ENCODE measurements at regions not wholly inside any gene's neighbourhood (a gene's known extent, or its start where the extent isn't known, plus 50 kb on each side); places are given as distances from the start of the nearest gene placed in this dataset.
"Not testable (repeated sequence)": the region's sequence is repeated elsewhere in the genome, so short reads cannot be mapped to it uniquely, and the experiment has no call there.

- Histone ChIP-seq H3K27ac (no peak overlapping the region), H3K4me3 (no peak overlapping the region), H3K27me3 (peaks cover 35 to 66% of the 10 kb centered on the region in 2 donors), H3K4me1 (peaks cover 0 to 4% of the 10 kb centered on the region in 2 donors), H3K36me3 (no peaks in the 10 kb centered on the region), H3K9me3 (peaks cover 0 to 3% of the 10 kb centered on the region in 2 donors)
- intact Hi-C loops (cut with DNase I), result no loop called here
- DNase-seq (no peak), ATAC-seq (no peak)
- TF ChIP-seq, protein P1, sequence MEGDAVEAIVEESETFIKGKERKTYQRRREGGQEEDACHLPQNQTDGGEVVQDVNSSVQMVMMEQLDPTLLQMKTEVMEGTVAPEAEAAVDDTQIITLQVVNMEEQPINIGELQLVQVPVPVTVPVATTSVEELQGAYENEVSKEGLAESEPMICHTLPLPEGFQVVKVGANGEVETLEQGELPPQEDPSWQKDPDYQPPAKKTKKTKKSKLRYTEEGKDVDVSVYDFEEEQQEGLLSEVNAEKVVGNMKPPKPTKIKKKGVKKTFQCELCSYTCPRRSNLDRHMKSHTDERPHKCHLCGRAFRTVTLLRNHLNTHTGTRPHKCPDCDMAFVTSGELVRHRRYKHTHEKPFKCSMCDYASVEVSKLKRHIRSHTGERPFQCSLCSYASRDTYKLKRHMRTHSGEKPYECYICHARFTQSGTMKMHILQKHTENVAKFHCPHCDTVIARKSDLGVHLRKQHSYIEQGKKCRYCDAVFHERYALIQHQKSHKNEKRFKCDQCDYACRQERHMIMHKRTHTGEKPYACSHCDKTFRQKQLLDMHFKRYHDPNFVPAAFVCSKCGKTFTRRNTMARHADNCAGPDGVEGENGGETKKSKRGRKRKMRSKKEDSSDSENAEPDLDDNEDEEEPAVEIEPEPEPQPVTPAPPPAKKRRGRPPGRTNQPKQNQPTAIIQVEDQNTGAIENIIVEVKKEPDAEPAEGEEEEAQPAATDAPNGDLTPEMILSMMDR (IDR thresholded peaks at IDR 0.05), result no peak
These were observed 158.7 kb upstream of the NBPF11 start for GRCh38 chr1:148310807-148311206.

DNA sequence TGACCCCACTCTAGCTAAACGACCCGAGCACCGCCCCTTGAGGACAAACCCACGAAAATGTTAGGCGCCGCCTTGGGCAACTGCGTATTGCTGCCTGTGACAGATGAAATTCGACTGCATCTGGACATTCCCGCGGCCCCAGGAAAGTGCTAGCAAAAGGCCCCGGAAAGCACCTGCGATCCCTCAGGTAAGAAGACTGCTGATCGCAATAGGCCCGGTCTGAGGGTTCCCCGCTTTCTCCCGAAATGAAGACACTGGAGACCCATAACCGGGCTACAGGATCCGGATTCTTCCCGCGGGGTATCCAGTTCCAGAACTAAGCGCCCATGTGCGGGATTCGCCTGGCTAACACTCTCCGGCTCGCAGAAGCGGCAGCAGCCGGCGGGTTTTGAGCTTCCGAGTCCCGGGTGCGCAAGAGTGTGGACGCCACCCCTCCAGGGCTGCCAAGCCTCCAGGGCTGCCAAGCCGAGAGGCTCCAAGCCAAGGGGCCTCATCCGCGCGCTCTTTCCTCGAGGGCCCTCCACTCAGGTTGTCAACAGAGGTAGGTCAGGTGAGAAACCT is 157.9 kb upstream of the NBPF11 start:
- peaks cover 35 to 67% of the 10 kb centered on the region in 2 donors for H3K27me3 ChIP-seq
- intact Hi-C loops (cut with DNase I), result no loop called here
- peaks cover 0 to 3% of the 10 kb centered on the region in 2 donors for H3K9me3 ChIP-seq
- TF ChIP-seq, protein P1 (IDR thresholded peaks at IDR 0.05), result no peak
- ATAC-seq (peak; percentile 93), DNase-seq (peak in 3 of 4 donors; percentile 45 to 85 (median 73))
- no peak overlapping the region for H3K4me3 ChIP-seq
- H3K36me3 ChIP-seq, result no peaks in the 10 kb centered on the region
- H3K4me1 ChIP-seq, result peaks cover 0 to 4% of the 10 kb centered on the region in 2 donors
- no peak overlapping the region for H3K27ac ChIP-seq

GRCh38 chr1:148308832-148309458 is 156.9 kb upstream of the NBPF11 start:
- ATAC-seq (no peak), DNase-seq (no peak)
- no peaks in the 10 kb centered on the region for H3K36me3 ChIP-seq
- H3K9me3 ChIP-seq, result peaks cover 0 to 1% of the 10 kb centered on the region in 2 donors
- no peak overlapping the region for H3K27ac ChIP-seq
- intact Hi-C loops (cut with DNase I), result no loop called here
- no peak overlapping the region for H3K4me3 ChIP-seq
- H3K27me3 ChIP-seq, result peaks cover 35 to 77% of the 10 kb centered on the region in 2 donors
- TF ChIP-seq, protein P1 (IDR thresholded peaks at IDR 0.05), result no peak
- peaks cover 0 to 7% of the 10 kb centered on the region in 2 donors for H3K4me1 ChIP-seq

DNA sequence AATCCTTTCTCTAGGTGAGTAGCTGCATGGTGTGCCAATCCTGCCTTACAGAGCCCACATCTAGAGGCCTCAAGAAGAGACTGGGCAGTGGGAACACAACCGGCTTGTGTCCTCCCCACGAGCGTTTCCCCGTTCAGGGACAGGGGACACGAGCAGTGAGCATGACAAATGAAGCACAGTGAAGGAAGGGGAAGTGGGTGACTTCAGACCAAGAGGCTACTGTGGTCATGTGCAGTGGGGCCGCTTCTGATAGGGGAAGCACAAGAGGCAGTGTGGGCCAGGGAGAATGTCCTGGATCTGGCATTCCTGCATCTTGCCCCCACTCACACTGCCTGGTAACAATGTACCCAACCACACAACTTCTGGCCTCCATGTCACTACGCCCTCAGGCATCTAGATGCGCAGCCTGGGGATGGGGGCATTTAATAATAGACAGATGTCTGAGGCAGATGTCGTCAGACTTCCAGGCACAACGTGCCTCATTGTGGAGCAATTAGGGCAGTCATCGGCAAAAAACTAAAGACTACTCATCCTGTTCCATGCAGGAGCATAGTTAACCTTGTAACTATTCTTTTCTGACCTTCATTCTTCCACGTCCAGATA is 155.6 kb upstream of the NBPF11 start:
- peak; percentile 24 for ATAC-seq
- Histone ChIP-seq H3K9me3 (no peaks in the 10 kb centered on the region), H3K4me3 (no peak overlapping the region), H3K27me3 (peaks cover 35 to 85% of the 10 kb centered on the region in 2 donors), H3K4me1 (peaks cover 0 to 15% of the 10 kb centered on the region in 2 donors), H3K27ac (no peak overlapping the region), H3K36me3 (no peaks in the 10 kb centered on the region)
- TF ChIP-seq, protein P1 (IDR thresholded peaks at IDR 0.05), result no peak
- intact Hi-C loops (cut with DNase I), result no loop called here
- DNase-seq, result peak in 1 of 4 donors; percentile 66

DNA sequence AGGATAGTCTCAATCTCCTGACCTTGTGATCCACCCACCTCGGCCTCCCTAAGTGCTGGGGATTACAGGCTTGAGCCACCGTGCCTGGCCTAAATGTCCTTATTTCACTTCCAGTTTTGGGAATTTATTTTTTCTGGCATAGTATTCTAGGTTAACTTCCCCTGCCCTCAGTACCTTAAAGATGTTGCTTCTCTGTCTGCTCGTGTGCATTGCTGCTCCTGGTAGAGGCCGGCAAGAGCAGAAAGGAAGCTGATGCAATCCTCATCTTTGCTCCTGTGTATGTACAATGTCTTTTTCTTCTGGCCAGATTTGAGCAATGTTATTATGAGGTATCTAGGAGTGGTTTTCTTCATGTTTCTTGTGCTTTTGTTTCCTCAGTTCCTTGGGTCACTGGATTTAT is 152.9 kb upstream of the NBPF11 start:
- peaks cover 19 to 68% of the 10 kb centered on the region in 2 donors for H3K27me3 ChIP-seq

GRCh38 chr1:148302586-148303364 is 150.7 kb upstream of the NBPF11 start:
- H3K4me1 ChIP-seq, result peaks cover 0 to 13% of the 10 kb centered on the region in 2 donors
- intact Hi-C loops (cut with DNase I); H3K36me3 ChIP-seq; H3K27ac ChIP-seq; H3K9me3 ChIP-seq: not testable (repeated sequence)
- H3K4me3 ChIP-seq, result peak overlapping the region in 1 of 2 donors; percentile 27
- ATAC-seq (peak; percentile 84), DNase-seq (peak in 1 of 4 donors; percentile 60)
- peaks cover 3 to 47% of the 10 kb centered on the region in 2 donors for H3K27me3 ChIP-seq

More for the DNA sequence above, 152.9 kb upstream of the NBPF11 start:
- H3K4me3 ChIP-seq; intact Hi-C loops (cut with DNase I); ATAC-seq; H3K9me3 ChIP-seq; H3K36me3 ChIP-seq; DNase-seq; H3K27ac ChIP-seq: not testable (repeated sequence)
- peaks cover 0 to 15% of the 10 kb centered on the region in 2 donors for H3K4me1 ChIP-seq

DNA sequence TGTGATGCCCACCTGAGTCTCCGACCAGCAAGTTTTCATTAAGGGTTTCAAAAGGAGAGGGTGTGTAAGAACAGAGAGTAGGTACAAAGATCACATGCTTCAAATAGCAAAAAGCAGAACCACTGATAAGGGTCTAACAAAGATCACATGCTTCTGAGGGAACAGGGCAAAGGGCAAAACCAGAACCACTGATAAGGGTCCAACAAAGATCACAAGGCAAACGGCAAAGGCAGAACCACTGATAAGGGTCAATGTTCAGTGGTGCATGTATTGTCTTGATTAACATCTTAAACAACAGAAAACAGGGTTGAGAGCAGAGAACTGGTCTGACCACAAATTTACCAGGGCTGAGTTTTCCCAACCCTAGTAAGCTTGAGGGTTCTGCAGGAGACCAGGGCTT is 145.8 kb upstream of the NBPF11 start:
- H3K36me3 ChIP-seq; DNase-seq; H3K9me3 ChIP-seq; H3K4me3 ChIP-seq; ATAC-seq; H3K27ac ChIP-seq; H3K4me1 ChIP-seq; intact Hi-C loops (cut with DNase I); H3K27me3 ChIP-seq: not testable (repeated sequence)

Measured in left lung (tissue), 4 donors.